ENCODE measurements at regions not wholly inside any gene's neighbourhood (a gene's known extent, or its start where the extent isn't known, plus 50 kb on each side); places are given as distances from the start of the nearest gene placed in this dataset.

- Histone ChIP-seq H3K9me3 (no peaks in the 10 kb centered on the region), H3K36me3 (no peaks in the 10 kb centered on the region), H3K27ac (no peak overlapping the region), H3K4me3 (replicated peaks in 1 of 3) (no peak overlapping the region), H3K4me1 (no peaks in the 10 kb centered on the region), H3K27me3 (peaks cover 4% of the 10 kb centered on the region)
- WGBS, 2 donors: 87 to 95% methylated on average over 2 of the region's 2 CpGs
- no peak for DNase-seq
- intact Hi-C loops (cut with DNase I): no loop called here
- TF ChIP-seq, protein P1, sequence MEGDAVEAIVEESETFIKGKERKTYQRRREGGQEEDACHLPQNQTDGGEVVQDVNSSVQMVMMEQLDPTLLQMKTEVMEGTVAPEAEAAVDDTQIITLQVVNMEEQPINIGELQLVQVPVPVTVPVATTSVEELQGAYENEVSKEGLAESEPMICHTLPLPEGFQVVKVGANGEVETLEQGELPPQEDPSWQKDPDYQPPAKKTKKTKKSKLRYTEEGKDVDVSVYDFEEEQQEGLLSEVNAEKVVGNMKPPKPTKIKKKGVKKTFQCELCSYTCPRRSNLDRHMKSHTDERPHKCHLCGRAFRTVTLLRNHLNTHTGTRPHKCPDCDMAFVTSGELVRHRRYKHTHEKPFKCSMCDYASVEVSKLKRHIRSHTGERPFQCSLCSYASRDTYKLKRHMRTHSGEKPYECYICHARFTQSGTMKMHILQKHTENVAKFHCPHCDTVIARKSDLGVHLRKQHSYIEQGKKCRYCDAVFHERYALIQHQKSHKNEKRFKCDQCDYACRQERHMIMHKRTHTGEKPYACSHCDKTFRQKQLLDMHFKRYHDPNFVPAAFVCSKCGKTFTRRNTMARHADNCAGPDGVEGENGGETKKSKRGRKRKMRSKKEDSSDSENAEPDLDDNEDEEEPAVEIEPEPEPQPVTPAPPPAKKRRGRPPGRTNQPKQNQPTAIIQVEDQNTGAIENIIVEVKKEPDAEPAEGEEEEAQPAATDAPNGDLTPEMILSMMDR (IDR thresholded peaks at IDR 0.05): no peak
- no peak for TF ChIP-seq POLR2A (IDR thresholded peaks at IDR 0.05)
Measured at GRCh38 chr16:55052348-55052734, 121.7 kb downstream of the IRX5 start.

DNA sequence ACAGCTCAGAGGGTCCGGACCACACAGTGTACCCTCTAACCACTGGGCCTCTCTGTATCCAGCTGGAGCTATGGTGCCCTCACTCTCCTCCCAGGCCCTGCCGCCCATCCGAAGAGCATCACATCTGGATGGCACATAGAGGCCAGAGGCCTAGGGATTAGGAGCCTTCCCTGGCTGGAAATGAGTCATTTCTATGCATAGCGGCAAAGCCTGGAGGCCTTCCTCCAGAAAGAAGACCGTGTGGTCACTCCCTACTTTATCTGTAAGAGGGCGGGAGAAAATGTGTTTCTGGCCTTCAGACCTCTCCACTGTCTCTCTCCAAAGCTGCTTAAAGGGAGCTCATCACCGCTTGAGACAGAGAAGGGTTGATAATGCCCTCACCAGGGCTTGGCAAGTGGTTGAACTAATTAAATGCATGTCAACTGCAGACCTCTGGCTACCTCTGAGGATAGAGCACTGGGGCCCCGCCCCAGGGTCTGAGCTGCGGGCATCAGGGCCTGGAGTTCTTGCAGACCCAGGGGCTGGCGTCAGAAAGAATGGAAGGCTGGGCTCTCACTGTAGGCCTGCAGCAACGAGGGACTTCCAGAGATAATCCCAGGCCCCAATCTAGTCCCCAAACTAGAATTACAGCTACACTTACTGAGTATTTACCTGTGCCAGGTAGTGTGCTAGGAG, 122.2 kb downstream of the IRX5 start:
- DNase-seq: no peak
- TF ChIP-seq, protein P1 (IDR thresholded peaks at IDR 0.05): no peak
- no peak for TF ChIP-seq POLR2A (IDR thresholded peaks at IDR 0.05)
- intact Hi-C loops (cut with DNase I): no loop called here

DNA sequence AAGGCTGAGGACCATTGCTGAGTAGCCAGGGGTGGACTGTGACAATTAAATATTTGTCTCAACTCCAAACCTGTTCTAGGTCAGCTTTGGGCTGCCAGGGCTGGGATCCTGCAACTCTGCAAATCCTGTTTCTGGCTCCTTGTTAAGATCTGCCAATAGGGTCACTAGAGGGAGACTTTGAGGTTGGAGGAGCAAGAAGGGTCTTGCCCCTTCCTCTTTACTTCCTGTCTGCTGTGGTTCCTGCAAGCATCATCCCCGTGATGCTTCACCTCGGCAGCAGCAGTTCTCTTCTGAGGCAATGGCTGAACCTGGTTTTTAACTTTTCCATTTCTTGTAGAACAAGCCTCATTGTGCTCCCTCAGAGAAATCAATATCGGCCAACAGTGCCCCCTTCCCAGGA, 124.6 kb downstream of the IRX5 start:
- intact Hi-C loops (cut with DNase I): no loop called here
- peaks cover 4% of the 10 kb centered on the region for H3K27me3 ChIP-seq
- no peak overlapping the region for H3K27ac ChIP-seq
- no peaks in the 10 kb centered on the region for H3K36me3 ChIP-seq
- TF ChIP-seq, protein P1 (IDR thresholded peaks at IDR 0.05): no peak
- TF ChIP-seq POLR2A (IDR thresholded peaks at IDR 0.05): no peak
- H3K9me3 ChIP-seq: no peaks in the 10 kb centered on the region
- no peak for DNase-seq
- H3K4me1 ChIP-seq: no peaks in the 10 kb centered on the region
- WGBS, 2 donors: 88 to 90% methylated on average over 3 of the region's 3 CpGs
- H3K4me3 ChIP-seq (replicated peaks in 1 of 3): no peak overlapping the region

More for the DNA sequence above, 122.2 kb downstream of the IRX5 start:
- no peak overlapping the region for H3K27ac ChIP-seq
- no peaks in the 10 kb centered on the region for H3K4me1 ChIP-seq
- peaks cover 4% of the 10 kb centered on the region for H3K27me3 ChIP-seq
- no peaks in the 10 kb centered on the region for H3K9me3 ChIP-seq
- WGBS, 2 donors: 93 to 96% methylated on average over 10 of the region's 11 CpGs
- no peaks in the 10 kb centered on the region for H3K36me3 ChIP-seq
- no peak overlapping the region for H3K4me3 ChIP-seq (replicated peaks in 1 of 3)

- intact Hi-C loops (cut with DNase I): no loop called here
- Histone ChIP-seq H3K4me1 (no peaks in the 10 kb centered on the region), H3K27me3 (peaks cover 4% of the 10 kb centered on the region), H3K27ac (no peak overlapping the region), H3K4me3 (replicated peaks in 1 of 3) (no peak overlapping the region), H3K36me3 (no peaks in the 10 kb centered on the region), H3K9me3 (no peaks in the 10 kb centered on the region)
- TF ChIP-seq POLR2A (IDR thresholded peaks at IDR 0.05): no peak
- TF ChIP-seq, protein P1 (IDR thresholded peaks at IDR 0.05): no peak
- DNase-seq: no peak
- 3 to 9% methylated on average over 40 to 43 of the region's 64 CpGs for WGBS, 2 donors
Measured at GRCh38 chr16:55056585-55057401, 126.1 kb downstream of the IRX5 start.

- no peak overlapping the region for H3K27ac ChIP-seq
- intact Hi-C loops (cut with DNase I): no loop called here
- no peak for DNase-seq
- H3K4me3 ChIP-seq (replicated peaks in 1 of 3): no peak overlapping the region
- no peak for TF ChIP-seq POLR2A (IDR thresholded peaks at IDR 0.05)
- TF ChIP-seq, protein P1 (IDR thresholded peaks at IDR 0.05): no peak
- H3K4me1 ChIP-seq: no peaks in the 10 kb centered on the region
- H3K36me3 ChIP-seq: no peaks in the 10 kb centered on the region
- WGBS, 2 donors: 79 to 87% methylated on average over 3 to 6 of the region's 6 CpGs
- H3K27me3 ChIP-seq: peaks cover 4% of the 10 kb centered on the region
- H3K9me3 ChIP-seq: no peaks in the 10 kb centered on the region
Measured at GRCh38 chr16:55057866-55058265, 127.2 kb downstream of the IRX5 start.
